ENCODE measurements at regions not wholly inside any gene's neighbourhood (a gene's known extent, or its start where the extent isn't known, plus 50 kb on each side); places are given as distances from the start of the nearest gene placed in this dataset.

DNA sequence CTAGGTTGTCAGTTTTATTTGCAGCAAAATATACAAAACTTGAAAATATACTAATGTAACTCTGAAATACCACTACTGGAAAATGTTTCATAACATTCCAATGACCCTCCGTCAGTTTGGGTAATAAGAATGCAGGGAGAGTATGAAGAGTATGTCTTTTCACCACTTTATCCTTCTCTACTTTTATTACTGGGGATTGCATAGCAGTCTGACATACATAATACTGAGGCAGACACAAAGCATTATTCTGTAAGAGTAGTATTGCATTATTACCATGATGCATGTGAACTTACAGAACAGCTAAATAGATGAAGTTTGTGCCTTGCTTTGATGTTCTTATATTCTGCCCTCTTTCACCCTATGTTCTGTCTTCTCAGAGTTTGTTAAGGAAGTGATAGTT lies 151.8 kb upstream of the TPK1 start:
- Mint-ChIP-seq H3K27me3 (ENCODE audit: low read depth) (no peaks in the 10 kb centered on the region), H3K27ac (no peak overlapping the region), H3K9me3 (no peaks in the 10 kb centered on the region), H3K4me1 (ENCODE audit: low read depth) (no peaks in the 10 kb centered on the region), H3K4me3 (no peak overlapping the region), H3K36me3 (ENCODE audit: low read depth) (no peaks in the 10 kb centered on the region)
- CTCF ChIA-PET = interaction anchor here (0.6 kb wide), 1 partner anchor 318 kb away, joined by 3 read pairs; no protein-coding TSS in a partner anchor
- intact Hi-C loops (cut with micrococcal nuclease) = no loop called here
- no peak for DNase-seq

DNA sequence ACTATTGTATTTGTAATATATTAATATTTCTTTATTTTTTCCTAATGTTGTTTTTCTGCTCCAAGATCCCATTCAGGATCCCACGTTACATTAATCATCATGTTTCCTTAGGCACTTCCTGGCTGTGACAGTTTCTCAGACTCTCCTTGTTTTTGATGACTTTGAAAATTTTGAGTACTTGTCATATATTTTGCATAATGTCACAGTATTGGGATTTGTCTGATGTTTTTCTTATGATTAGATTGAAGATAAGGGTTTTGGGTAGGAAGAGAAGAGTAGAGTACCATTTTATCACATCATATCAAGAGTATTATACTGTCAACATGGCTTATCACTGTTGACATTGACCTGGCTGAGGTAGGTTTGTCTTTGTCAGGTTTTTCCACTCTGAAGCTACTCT lies 146.3 kb upstream of the TPK1 start:
- CTCF ChIA-PET = no interaction called here
- H3K4me3 Mint-ChIP-seq = no peak overlapping the region
- no peaks in the 10 kb centered on the region for H3K9me3 Mint-ChIP-seq
- no peaks in the 10 kb centered on the region for H3K36me3 Mint-ChIP-seq (ENCODE audit: low read depth)
- H3K27me3 Mint-ChIP-seq (ENCODE audit: low read depth) = no peaks in the 10 kb centered on the region
- no peak overlapping the region for H3K27ac Mint-ChIP-seq
- DNase-seq = no peak
- intact Hi-C loops (cut with micrococcal nuclease) = no loop called here
- no peaks in the 10 kb centered on the region for H3K4me1 Mint-ChIP-seq (ENCODE audit: low read depth)

DNA sequence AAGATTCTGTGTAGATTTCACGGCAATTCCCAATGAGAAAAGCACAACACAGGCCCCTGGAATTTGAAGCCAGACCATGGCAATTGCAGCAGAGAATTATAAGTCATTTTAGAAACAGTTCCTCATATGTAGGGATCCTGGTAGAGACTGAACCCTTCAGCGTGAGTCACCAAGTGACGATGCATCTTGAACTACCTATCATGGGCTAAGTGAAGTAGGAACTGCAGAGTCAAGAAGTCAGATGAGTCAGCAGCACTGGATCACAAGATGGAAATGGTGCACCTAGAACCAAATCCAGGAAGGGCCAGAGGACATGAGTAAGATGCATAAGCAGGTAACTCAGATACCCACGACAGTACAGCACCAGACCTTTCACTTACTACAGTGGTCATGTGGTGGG lies 140.0 kb upstream of the TPK1 start:
- DNase-seq = peak; percentile 4
- CTCF ChIA-PET = no interaction called here
- intact Hi-C loops (cut with micrococcal nuclease) = no loop called here

DNA sequence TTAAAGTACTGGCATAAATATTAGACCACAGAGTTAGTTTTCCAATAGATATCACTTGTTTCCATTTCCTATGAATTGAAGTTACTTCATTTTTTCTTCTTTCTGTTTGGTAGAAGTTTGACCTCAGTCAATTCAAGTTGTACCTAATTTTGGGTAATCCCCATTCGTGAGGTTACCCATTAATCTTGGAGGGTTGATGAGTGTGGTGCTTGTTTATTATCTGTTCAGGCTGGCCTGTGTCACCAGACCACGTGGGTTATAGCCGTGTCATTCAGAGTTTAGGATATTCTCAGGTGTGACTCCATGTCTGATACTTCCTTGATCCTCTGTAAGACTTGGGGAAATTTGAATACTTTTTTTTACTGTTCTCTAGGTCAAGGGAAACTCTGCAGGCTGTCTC lies 133.9 kb upstream of the TPK1 start:
- DNase-seq = no peak
- intact Hi-C loops (cut with micrococcal nuclease) = no loop called here

More for the DNA sequence above, 140.0 kb upstream of the TPK1 start:
- H3K36me3 Mint-ChIP-seq (ENCODE audit: low read depth) = no peaks in the 10 kb centered on the region
- H3K4me3 Mint-ChIP-seq = no peak overlapping the region
- H3K27ac Mint-ChIP-seq = no peak overlapping the region
- no peaks in the 10 kb centered on the region for H3K4me1 Mint-ChIP-seq (ENCODE audit: low read depth)
- H3K9me3 Mint-ChIP-seq = no peaks in the 10 kb centered on the region
- H3K27me3 Mint-ChIP-seq (ENCODE audit: low read depth) = peaks cover 5% of the 10 kb centered on the region

DNA sequence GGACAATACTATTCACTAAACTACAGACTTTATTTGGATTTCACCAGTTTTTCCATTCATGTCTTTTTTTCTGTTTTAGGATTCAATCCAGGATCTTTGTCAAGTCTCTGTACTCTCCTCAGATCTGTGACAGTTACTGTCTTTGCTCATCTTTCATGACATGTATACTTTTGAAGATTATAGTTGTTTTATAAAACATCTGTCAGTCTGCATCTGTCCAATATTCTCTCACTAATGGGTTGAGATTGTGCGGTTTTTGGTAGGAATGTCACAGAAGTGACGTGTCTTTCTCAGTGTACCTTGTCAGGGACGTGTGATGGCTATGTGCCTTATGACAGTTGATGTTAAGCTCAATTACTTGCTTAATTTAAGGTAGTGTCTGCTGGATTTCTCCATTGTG lies 124.9 kb upstream of the TPK1 start:
- no peaks in the 10 kb centered on the region for H3K27me3 Mint-ChIP-seq (ENCODE audit: low read depth)
- no peaks in the 10 kb centered on the region for H3K9me3 Mint-ChIP-seq
- H3K36me3 Mint-ChIP-seq (ENCODE audit: low read depth) = no peaks in the 10 kb centered on the region
- intact Hi-C loops (cut with micrococcal nuclease) = no loop called here
- no peaks in the 10 kb centered on the region for H3K4me1 Mint-ChIP-seq (ENCODE audit: low read depth)
- CTCF ChIA-PET = no interaction called here
- DNase-seq = no peak
- H3K27ac Mint-ChIP-seq = no peak overlapping the region
- H3K4me3 Mint-ChIP-seq = no peak overlapping the region

More for the DNA sequence above, 133.9 kb upstream of the TPK1 start:
- H3K4me1 Mint-ChIP-seq (ENCODE audit: low read depth) = no peaks in the 10 kb centered on the region
- H3K27ac Mint-ChIP-seq = no peak overlapping the region
- no peaks in the 10 kb centered on the region for H3K36me3 Mint-ChIP-seq (ENCODE audit: low read depth)
- peaks cover 7% of the 10 kb centered on the region for H3K27me3 Mint-ChIP-seq (ENCODE audit: low read depth)
- H3K9me3 Mint-ChIP-seq = no peaks in the 10 kb centered on the region
- CTCF ChIA-PET = no interaction called here
- no peak overlapping the region for H3K4me3 Mint-ChIP-seq

DNA sequence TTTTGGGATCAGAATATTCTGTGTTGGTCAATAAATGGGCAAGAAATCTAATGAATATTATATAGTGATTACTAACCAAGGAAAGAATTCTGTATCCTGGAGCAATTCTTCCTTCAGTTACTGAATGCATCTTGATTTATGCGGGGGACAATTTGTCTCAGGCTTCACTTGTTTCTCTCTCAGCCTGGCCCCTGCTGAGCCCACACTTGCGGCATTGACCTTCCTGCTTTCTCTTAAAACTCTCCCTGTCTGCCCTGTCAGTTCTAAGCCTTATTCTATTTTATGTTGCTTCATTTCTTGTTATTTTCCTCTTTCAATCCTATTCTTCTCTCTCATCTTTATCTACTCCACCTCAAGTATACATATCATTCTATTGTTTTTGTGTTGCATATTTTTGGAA lies 122.1 kb upstream of the TPK1 start:
- Mint-ChIP-seq H3K27me3 (ENCODE audit: low read depth) (no peaks in the 10 kb centered on the region), H3K36me3 (ENCODE audit: low read depth) (no peaks in the 10 kb centered on the region), H3K4me1 (ENCODE audit: low read depth) (no peaks in the 10 kb centered on the region), H3K4me3 (no peak overlapping the region), H3K9me3 (peaks cover 7% of the 10 kb centered on the region), H3K27ac (no peak overlapping the region)
- intact Hi-C loops (cut with micrococcal nuclease) = no loop called here
- DNase-seq = no peak
- CTCF ChIA-PET = no interaction called here

DNA sequence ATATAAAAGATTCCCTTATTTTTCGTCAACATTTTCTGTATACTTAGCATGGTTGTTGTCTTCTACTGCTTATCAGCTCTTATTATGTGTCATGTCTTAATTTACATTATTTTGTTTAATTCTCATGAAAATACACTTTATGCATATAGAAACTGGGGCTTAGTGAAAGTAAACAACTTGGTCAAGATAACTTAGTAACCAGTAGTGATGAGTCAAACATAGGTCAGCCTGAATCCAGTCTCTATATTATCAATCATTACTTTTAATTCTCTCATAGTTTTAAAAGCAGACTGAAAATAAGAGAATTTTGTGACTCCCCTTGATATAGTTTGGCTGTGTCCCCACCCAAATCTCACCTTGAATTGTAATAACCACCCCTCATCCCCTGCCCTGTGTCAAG lies 119.6 kb upstream of the TPK1 start:
- H3K27me3 Mint-ChIP-seq (ENCODE audit: low read depth) = no peaks in the 10 kb centered on the region
- intact Hi-C loops (cut with micrococcal nuclease) = no loop called here
- CTCF ChIA-PET = no interaction called here
- DNase-seq = no peak
- no peaks in the 10 kb centered on the region for H3K4me1 Mint-ChIP-seq (ENCODE audit: low read depth)
- H3K27ac Mint-ChIP-seq = no peak overlapping the region
- no peak overlapping the region for H3K4me3 Mint-ChIP-seq
- no peaks in the 10 kb centered on the region for H3K36me3 Mint-ChIP-seq (ENCODE audit: low read depth)
- peaks cover 7% of the 10 kb centered on the region for H3K9me3 Mint-ChIP-seq

DNA sequence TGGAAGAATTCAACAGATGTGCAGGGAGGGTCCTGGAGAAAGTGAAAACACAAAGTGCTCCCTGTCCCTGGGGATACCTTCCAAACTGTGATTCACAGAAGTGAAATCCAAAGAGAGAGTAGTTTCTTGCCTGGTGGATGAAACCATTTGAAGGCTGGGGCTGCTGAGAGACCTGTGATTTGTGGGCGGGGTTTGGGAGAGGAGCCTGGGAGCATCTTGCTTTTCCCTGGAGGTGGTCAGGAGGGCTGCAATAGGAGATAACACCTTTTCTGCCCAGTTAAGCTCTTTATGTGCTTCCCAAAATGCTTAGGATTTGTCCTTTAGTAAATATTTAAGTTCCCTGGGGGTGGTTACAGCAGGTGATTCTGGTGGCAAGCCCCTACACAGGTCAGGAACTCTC lies 105.3 kb upstream of the TPK1 start:
- H3K27ac Mint-ChIP-seq = no peak overlapping the region

DNA sequence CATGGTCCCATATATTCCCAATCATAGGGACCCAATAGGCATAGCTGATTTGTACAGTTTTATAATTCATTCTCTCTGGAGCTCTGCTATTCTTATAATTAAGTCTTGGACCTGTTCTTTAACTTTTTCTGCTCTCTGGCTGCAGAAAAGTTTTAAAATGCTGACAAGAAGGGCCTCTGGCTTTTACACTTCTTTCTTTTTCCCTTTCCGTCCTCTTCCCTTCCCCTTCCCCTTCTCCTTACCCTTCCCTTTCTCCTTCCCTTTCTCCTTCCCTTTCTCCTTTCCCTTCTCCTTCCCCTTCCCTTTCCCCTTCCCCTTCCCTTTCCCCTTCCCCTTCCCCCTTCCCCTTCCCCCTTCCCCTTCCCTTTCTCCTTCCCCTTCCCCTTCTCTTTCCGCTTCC lies 101.3 kb upstream of the TPK1 start:
- Mint-ChIP-seq H3K9me3 (peaks cover 4% of the 10 kb centered on the region), H3K4me3 (no peak overlapping the region), H3K27me3 (ENCODE audit: low read depth) (no peaks in the 10 kb centered on the region), H3K4me1 (ENCODE audit: low read depth) (no peaks in the 10 kb centered on the region), H3K27ac (no peak overlapping the region), H3K36me3 (ENCODE audit: low read depth) (no peaks in the 10 kb centered on the region)
- CTCF ChIA-PET = no interaction called here
- intact Hi-C loops (cut with micrococcal nuclease) = no loop called here
- no peak for DNase-seq

More for the DNA sequence above, 105.3 kb upstream of the TPK1 start:
- H3K9me3 Mint-ChIP-seq = no peaks in the 10 kb centered on the region
- H3K4me3 Mint-ChIP-seq = no peak overlapping the region
- H3K4me1 Mint-ChIP-seq (ENCODE audit: low read depth) = no peaks in the 10 kb centered on the region
- H3K27me3 Mint-ChIP-seq (ENCODE audit: low read depth) = no peaks in the 10 kb centered on the region
- CTCF ChIA-PET = interaction anchor here (0.7 kb wide), 1 partner anchor 177 kb away, joined by 4 read pairs; no protein-coding TSS in a partner anchor
- intact Hi-C loops (cut with micrococcal nuclease) = no loop called here
- no peak for DNase-seq
- H3K36me3 Mint-ChIP-seq (ENCODE audit: low read depth) = no peaks in the 10 kb centered on the region

DNA sequence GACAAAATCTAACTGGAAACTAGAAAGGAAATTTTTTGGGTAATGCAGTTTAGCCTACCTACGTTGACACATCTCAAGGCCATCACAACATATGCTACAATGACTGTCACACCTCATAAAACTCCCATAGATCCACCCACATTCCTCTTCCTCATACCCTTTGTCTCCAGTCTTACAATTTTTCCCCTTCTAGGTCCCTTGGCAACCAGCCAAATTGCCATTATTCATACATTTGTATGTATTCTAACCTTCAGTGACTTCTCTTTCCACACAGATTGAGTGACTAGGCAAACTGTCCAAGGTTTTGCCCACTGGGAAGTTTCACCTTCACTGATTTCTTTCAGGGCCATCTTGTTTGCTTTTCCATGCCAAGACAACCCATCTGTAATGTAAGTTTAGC lies 100.5 kb upstream of the TPK1 start:
- Mint-ChIP-seq H3K36me3 (ENCODE audit: low read depth) (no peaks in the 10 kb centered on the region), H3K4me3 (no peak overlapping the region), H3K27me3 (ENCODE audit: low read depth) (no peaks in the 10 kb centered on the region), H3K4me1 (ENCODE audit: low read depth) (no peaks in the 10 kb centered on the region), H3K27ac (no peak overlapping the region), H3K9me3 (peaks cover 4% of the 10 kb centered on the region)
- DNase-seq = no peak
- intact Hi-C loops (cut with micrococcal nuclease) = no loop called here
- CTCF ChIA-PET = interaction anchor here (0.6 kb wide), 1 partner anchor 271 kb away, joined by 3 read pairs; no protein-coding TSS in a partner anchor

DNA sequence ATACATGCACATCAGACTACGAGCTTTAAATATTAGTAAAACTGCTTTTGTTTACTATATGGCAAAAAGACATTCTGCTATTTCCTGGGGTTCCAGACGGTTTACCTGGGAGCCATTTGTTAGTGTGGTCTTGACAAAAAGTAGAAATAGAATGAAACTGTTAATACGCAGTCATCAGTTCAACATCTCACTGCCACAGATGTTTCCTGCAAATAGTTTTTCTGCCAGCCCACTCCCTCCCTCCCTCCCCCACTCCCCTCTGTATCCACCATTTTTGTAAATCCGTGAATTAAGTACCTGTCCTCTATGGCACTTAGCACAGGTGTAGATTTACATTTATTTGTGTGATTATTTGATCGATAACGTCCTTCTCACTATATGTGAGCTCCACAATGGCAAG lies 74.6 kb upstream of the TPK1 start:
- Mint-ChIP-seq H3K27me3 (ENCODE audit: low read depth) (no peaks in the 10 kb centered on the region), H3K36me3 (ENCODE audit: low read depth) (no peaks in the 10 kb centered on the region), H3K9me3 (no peaks in the 10 kb centered on the region), H3K4me1 (ENCODE audit: low read depth) (peaks cover 14% of the 10 kb centered on the region), H3K4me3 (no peak overlapping the region), H3K27ac (no peak overlapping the region)
- intact Hi-C loops (cut with micrococcal nuclease) = no loop called here
- no peak for DNase-seq
- CTCF ChIA-PET = interaction anchor here (0.7 kb wide), 1 partner anchor 156 kb away, joined by 3 read pairs; no protein-coding TSS in a partner anchor

DNA sequence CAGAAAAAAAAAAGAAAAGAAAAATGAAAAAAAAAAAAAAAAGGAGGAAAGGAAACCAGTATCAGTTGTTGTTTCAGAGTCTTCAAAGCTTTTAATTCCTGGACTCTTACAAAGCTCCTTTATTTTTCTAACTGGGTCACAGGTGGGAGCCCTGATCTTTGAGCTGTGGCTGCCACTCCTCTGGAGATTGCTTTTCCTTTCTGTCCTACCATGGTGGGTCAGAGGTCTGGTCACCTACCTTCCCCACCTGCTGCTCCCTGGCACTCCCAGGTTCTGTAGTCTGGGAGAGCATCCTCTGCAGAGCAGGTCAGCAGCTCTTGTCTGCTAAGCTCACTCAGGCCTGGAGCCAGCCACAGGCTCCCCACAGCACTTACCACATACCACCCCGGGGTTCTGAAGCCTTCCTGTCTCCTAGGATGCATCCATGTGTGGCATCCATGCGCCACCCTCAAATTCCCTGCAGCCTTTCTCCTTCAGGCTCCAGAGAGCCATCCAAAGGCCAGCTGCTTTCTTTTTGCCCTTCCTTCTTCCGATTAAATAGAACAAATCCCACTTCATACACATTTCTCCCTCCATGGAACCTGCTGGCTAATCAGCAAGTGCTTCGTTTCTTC lies 73.2 kb upstream of the TPK1 start:
- CTCF ChIA-PET = interaction anchor here (0.6 to 1.0 kb wide), 3 partner anchors 16 to 154 kb away, joined by 3 read pairs; no protein-coding TSS in a partner anchor
- Mint-ChIP-seq H3K36me3 (ENCODE audit: low read depth) (no peaks in the 10 kb centered on the region), H3K9me3 (no peaks in the 10 kb centered on the region), H3K27me3 (ENCODE audit: low read depth) (no peaks in the 10 kb centered on the region), H3K27ac (no peak overlapping the region), H3K4me1 (ENCODE audit: low read depth) (peaks cover 14% of the 10 kb centered on the region), H3K4me3 (no peak overlapping the region)
- no peak for DNase-seq
- intact Hi-C loops (cut with micrococcal nuclease) = no loop called here

DNA sequence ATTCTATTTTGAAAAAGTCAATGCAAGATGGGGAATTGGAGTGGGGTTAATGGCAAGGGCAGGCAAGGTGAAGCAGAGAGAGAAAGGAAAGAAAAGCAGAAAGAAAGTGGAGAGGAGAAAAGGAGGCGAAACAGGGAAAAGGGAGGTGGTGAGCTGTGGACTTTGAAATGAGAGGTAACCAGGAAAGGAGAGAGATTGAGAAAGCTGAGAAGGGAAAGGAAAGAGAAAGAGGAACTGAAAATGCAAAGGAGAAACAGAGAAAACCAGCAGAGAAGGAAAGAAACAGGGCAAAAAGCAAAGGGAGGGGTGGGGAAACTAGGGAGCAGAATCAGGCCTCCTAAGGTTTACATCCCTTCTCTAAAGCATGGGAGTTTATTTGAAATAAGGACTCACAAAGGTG lies 72.5 kb upstream of the TPK1 start:
- H3K9me3 Mint-ChIP-seq = no peaks in the 10 kb centered on the region
- intact Hi-C loops (cut with micrococcal nuclease) = no loop called here
- peaks cover 14% of the 10 kb centered on the region for H3K4me1 Mint-ChIP-seq (ENCODE audit: low read depth)
- H3K27ac Mint-ChIP-seq = no peak overlapping the region
- no peak overlapping the region for H3K4me3 Mint-ChIP-seq
- H3K27me3 Mint-ChIP-seq (ENCODE audit: low read depth) = no peaks in the 10 kb centered on the region
- H3K36me3 Mint-ChIP-seq (ENCODE audit: low read depth) = no peaks in the 10 kb centered on the region
- CTCF ChIA-PET = interaction anchor here (0.7 to 1.0 kb wide), 3 partner anchors 9 to 19 kb away, joined by 3 read pairs; no protein-coding TSS in a partner anchor
- no peak for DNase-seq
